ENCODE measurements at regions not wholly inside any gene's neighbourhood (a gene's known extent, or its start where the extent isn't known, plus 50 kb on each side); places are given as distances from the start of the nearest gene placed in this dataset.
A peak's percentile ranks its signal among the peaks of the same experiment; 100 is the strongest.
"Not testable (repeated sequence)": the region's sequence is repeated elsewhere in the genome, so short reads cannot be mapped to it uniquely, and the experiment has no call there.

DNA sequence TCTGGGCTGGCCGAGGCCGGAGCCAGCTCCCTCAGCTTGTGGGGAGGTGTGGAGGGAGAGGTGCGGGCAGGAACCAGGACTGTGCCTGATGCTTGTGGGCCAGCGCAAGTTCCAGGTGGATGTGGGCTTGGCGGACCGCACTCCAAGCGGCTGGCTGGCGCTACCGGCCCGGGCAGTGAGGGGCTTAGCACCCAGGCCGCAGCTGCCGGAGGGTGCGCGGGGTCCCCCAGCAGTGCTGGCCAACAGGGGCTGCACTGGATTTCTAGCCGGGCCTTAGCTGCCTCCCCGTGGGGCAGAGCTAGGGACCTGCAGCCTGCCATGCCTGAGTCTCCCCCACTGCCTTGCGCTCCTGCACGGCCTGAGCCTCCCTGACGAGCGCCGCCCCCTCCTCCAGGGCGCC is 242.8 kb downstream of the CCSER2 start:
- DNase-seq, result no peak

DNA sequence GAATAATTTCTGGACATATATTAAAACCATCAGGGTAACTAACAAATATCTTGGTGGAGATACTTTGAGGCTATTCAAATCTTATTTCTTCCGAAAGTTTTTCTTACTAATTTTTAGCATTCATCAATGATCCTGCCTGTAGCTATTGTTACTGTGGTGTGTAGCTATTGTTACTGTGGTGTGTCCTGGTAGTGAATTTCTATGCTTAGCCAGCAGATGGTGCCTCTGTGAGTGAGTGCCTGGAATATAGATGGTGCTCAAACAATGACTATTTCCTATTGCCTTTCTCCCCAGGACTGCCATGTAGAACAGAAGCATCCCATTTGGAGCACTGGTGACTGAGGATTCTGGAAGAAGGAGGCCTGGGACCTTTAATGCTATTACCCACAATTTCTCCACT is 245.7 kb downstream of the CCSER2 start:
- no peak for DNase-seq

DNA sequence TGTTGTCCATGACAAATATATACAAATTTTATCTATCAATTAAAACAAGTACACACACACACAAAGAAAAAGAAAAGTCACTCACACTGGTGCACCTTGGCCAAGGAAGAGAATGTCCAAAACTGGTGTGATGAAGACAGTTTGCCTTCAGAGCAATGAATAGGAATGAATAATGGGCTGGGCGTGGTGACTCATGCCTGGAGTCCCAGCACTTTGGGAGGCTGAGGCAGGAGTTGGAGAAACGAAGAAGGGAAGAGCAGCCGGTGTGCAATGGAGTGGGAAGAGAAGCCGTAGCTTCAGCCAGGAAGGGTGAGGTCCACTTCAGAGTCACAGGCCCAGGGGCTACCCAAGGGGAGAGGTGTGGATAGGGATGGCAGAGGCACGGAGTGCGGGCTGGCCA is 253.6 kb downstream of the CCSER2 start:
- no peak for DNase-seq

DNA sequence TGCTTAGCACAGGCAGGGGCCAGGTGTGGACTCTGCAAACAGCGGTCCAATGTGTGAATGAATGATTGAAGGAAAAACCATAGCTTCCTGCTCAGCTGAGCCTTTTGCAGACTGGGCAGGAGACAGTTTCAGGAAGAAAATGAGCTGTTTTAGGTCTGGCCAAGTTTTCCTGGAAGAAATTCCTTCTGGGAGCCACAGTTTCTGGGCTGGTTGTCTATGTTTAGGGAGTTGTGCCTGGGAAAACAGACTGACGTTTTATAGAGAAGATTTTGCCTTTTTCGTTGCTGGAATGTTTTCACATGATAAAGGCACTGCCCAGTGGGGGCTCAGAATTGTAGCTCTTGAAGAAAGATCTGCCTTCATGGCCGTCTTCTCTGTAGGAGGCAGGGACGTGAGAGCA is 255.1 kb downstream of the CCSER2 start:
- DNase-seq, result no peak

DNA sequence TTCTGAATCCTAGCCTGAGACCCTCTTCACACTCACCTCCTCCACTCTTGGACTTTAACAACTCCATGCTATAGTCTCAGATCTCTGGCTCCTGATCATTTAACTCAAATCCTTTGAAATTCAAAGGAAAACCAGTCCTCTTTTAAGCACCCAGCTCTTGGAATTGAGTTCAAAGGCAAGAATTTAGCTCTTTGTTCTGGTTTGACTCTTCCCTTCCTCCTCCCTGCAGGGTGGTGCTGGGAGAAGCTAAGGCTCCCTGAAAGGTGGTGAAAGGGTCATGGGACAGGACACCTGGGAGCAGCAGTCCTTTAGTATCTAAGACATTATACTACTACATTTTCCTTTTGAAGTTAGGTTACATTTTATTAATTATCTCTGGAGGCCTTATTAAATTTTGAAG is 259.4 kb downstream of the CCSER2 start:
- no peak for DNase-seq

DNA sequence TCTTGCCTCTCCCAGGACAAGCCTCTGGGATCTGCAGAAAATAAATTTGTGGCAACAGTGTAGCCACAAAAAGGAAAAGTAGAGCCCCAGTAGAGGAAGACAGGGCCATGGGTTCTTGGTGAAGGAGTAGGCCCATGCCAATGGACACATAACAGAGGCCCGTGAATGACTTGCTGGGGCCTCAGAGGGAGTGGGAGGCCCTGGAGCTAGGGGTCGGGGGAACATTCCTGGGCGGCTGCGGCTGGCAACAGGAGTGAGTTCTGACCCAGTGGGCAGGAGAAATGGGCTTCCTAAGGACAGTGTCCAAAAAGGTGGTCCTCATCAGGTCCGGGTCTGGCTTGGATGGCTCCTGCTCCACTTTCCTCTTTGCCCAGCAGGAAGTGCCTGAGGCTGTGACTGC is 260.0 kb downstream of the CCSER2 start:
- no peak for DNase-seq

DNA sequence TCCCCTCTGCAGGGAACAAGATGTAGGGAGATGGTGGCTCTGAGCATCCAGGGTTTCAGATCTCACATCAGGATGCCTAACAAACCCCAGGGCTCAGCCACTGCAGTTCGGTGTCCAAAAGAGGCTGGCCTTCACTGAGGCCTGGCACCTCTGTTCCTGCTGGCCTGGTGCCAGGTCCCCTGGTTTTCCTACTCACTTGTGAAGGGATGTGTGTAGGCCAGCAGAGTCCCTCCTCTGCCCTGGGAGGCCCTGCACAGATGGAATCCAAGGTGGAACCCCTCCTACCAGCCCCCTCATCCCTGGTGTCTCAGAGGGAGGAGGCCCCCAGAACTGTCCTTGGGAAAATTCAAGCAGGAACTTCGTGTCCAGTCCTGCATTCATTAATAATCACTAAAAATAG is 260.6 kb downstream of the CCSER2 start:
- DNase-seq, result no peak

DNA sequence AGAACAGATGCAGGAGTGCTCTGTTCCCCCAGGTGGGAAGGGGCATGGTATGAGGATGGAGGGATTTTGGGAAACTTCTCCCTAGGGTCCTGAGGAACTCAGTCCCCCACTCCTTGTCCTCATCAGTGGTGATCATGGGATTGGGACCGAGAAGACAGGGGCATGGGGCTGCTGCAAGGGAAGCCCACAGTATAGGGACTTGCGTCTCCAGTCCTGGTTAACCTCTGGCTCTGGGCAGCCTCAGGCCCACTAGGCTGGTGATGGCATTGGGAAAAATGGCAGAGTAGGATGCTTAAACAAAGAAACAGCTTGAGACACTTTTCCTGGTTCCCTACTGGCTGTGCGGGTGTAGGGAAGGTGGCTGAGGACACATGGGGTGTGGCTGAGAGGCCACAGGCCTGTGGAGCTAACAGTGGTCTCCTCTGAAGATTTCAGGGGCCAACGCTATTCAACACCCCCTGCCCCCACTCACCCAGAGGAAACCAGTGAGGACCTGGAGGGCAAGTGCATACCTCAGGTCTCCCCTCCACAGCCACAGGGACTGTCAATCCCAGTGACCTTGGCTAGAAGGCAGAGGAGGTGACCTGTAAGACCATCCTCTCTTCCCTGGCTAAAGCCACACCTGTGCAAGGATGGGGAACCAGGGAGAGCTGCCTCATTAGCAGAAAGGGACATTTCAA is 261.3 kb downstream of the CCSER2 start:
- DNase-seq, result no peak

DNA sequence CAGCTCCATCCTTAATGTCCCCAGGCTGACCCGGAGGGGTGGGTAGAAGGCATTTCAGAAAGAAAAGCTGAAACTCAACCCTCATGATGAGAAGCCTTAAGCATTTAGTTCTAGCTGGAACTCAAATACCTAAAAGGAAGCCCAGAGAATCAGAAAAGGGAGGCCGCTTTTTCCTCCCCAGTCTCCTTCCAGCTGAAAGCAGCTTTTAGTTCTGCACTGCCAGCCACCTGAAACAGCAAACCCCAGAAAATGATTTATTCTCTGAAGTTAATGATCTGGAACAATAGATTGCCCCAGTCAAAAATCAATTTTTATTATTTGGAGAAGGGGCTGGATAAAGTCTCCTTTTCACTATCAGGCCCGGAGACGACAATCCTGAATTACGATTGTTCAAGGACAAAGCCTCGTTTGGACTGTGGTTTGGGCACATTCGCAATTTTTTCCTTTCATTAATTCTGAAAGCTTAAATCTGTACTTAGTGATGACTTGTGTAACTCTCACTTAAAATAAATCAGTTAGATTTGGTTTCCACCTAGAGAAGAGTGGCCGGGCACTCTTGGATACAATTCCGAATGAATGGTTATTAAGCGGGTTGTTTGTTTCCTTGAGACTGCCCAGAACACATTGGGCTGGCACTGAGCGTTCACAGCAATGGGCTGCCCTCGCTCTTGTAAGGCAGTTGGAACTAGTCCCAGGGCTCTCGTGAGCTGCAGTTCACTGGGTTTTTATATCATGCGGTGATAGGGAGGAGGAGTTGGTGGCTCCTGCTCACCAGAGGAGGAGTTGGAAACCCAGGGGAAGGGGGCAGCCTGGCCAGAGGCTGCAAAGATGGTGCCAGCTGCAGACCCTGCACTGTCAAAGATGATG is 262.2 kb downstream of the CCSER2 start:
- no peak for DNase-seq

DNA sequence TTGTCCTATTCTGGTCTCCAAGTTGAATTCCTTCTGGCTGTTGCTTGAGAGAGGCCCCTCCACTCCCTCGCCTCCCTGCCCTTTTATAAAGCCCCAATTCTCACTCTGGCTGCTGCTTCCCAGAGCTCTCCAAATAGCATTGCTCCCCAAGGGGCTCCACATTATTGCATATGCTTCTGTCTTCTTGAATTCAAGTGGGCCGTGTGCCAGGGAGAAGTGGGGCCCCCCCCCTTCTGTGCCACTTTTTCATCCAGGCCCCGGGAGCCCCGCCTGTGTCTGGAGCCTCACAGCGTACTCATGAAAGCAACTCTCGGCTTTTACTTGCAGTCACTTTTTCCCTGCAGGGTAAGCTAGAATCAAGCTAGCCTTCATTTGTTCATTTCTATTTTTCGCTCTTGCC is 265.1 kb downstream of the CCSER2 start:
- no peak for DNase-seq

DNA sequence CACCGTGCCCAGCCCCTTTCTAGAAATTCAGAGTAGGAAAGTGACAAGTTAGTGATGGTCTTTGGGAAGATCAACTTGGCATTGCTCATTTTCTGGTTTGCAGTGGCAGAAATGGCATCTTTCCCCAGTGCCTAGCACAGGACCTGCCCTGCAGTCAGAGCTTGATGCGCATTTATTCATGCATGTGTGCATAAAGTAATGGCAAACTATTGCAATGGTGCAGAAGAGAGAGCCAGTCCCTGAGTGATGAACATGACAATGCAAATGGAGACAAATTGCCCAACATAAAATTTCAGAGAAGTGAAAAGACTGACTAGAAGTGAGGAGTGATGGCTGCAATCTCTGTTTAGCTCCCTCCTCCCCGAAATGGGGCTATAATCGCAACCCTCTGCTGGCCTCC is 268.2 kb downstream of the CCSER2 start:
- no peak for DNase-seq

DNA sequence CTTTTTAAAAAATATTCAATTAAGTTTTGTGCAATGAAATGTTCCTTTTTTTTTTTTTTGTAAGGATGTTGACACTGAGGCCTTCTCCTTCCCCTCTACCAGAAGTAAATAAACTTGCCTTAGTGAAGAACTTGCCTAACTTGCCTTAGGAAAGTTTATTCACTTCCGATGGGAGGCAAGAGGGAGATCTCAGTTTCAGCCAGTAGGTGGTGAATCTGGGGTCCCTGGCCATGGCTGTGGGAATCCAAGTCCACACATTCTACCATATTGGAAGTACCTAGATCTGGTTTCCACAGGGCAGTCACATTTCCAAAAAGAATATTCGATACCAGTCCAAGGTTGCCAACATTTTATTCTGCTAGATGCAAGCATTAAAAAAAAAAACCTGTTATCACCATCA is 270.9 kb downstream of the CCSER2 start:
- DNase-seq, result no peak

DNA sequence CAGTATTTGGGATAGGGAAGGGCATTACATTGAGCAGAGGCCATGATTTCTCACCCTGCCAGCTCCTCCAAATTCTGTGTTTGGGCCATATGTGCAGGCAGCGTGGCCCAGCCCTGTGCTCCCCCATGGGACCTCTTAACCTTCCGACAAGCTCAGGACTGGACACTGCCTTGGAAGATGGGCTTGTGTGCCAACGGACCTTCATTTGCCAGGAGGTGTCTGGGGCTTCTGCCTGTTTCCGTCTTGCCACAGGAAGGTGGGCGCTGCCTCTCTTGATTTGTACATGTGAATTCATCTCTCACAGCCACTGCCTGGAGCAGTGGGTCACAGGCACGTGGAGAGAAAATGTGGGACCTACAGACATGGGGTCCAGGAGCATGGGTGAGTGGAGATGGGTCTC is 272.6 kb downstream of the CCSER2 start:
- no peak for DNase-seq

DNA sequence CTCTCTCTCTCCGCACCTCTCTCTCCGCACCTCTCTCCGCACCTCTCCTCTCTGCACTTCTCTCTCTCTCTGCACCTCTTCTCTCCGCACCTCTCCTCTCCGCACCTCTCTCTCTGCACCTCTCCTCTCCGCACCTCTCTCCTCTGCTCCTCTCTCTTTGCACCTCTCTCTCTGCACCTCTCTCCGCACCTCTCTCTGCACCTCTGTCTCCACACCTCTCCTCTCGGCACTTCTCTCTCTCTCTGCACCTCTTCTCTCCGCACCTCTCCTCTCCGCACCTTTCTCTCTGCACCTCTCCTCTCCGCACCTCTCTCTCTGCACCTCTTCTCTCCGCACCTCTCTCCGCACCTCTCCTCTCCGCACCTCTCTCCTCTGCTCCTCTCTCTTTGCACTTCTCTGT is 274.2 kb downstream of the CCSER2 start:
- DNase-seq, result not testable (repeated sequence)

DNA sequence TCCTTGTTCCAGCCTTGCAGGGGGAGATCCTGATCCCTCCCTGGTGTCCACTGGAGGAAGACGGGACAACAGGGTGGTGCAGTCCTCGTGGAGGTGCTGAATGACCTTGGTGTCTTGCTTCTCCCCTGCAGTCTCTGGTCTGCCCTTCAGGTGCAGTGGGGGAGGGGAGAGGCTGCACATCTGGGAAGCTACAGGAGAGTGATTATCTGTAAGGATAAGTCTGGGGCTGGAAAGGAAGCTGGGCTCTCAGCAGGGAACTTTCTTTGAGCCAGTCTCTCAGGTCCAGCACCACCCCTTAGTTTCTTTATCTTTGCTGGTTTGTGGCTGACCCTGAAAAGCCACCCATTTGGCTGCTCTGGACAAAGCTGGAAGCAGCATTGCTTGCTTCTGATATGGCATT is 275.6 kb downstream of the CCSER2 start:
- DNase-seq, result no peak

DNA sequence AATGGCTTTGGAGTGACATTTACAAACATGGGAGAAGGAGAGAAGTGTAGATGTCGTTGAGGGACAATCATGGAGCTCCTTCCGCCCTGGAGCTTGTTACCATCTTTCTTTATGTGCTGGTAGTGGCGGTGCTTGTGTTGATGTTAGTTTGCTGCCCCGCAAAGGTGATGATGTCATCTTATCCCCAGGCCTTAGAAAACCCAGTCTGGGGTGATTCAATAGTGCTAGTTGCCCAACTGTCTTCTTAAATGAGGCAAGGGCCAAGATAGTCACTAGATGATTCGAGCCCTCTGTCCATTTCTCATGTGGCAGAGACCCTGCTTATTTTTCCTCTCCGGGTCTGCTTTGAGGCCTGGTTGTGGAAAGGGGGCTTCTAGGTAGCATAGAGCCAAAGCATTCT is 277.4 kb downstream of the CCSER2 start:
- no peak for DNase-seq

DNA sequence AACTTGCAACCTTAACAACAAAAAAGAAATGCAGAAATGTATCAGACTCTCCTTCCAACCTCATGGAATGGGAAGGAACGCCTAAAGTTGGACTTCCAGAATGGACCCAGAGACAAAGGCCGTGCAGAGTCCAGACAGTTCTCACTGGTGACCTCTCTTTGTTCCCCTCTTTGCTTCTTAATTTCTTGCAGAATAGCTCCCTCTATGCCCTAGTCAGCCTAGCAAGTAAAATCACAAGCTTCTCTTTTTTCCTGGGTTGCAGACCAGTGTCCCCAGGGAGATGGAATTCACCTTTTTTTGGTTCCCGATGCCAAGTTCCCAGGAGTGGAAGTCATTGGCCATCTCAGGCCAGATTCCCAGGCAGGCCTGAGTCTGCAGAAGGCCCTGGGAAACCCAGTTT is 278.0 kb downstream of the CCSER2 start:
- no peak for DNase-seq

DNA sequence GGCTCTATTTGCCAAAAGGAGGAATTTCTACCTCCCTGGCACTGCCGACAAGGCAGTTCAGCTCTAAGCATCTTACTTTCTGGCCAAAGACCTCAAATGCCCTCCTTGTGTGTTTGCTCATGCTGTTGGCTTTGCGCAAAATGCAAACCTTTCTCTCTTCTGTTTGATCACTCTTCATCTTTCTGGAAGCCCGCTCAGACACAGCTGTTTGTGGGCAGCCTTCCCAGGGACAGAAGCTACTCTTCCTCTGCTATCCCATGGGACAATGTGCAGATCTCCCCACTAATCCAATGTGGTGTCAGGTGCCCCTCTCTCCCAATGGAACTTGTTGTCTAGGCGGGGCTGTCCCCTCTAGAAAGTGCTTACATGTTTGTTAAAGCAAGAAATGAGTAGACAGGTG is 278.7 kb downstream of the CCSER2 start:
- no peak for DNase-seq

DNA sequence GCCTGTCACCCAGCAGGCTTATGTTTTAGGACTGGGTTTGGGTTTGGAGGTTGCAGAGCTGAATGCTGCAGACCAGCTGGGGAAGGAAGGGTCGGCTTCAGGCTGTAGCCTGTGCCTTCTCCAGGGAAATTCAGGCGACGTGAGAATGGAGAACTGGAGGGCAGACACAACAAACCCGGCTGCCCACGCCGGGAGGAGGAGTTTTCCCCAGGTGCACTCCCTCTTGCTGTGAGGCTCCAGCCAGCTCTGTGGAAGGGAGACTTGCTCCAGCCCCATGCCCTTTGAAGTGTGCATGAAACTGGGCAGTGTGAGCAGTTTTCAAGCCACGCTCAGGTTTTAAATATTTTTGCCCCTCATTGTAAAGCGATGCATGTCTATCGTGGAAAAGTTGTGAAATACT is 279.1 kb downstream of the CCSER2 start:
- DNase-seq, result no peak

DNA sequence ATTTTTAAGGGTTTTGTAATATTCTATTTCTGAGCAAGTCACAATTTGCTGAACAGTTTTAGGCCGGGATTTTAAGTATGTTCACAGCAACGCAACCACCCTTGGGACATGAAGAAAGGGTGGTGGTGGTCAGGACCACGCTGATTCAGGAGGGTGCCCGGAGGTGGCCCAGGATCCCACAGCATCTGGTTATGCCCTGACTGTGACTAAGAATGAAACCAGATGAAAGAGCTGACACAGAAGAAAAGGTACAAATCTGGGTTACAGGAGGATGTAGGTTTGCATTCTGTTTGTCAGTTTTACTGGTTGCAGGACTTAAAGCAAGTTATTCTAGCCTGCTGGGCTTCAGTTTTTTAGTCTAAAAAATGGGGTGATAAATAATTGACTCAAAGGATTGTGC is 279.7 kb downstream of the CCSER2 start:
- DNase-seq, result no peak

DNA sequence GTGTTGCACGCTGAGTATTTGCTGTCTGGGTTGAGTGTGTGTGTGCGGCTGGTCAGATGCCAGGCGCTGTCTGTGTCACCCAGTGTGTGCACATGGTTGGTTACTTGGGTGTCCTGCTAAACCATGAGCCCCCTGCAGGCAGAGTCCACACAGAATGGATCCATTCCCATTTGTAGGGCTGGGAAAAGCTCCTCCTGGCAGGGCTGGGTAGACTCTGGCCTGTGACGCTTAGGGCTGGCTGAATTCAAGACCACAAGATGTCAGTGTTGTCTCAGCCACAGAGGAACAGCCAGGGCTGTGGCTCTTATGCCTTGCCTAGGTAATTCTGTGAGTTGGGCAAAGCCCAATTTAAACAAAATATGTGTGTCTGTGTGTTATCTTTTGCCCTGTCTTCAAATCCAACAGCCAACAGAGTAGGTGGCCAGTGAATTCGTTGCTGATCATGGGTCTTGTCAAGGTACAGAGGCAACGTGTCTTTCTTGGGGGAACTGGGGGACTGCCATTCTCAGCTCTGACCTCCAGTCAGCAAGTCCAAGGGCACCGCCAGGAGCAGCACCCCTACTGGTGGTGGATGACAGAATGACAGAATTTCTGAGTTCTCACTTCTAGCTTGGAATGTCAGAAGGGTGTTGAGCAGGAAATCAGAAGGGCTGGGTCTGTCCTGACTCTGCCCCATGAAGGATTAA is 285.1 kb downstream of the CCSER2 start:
- DNase-seq, result peak; percentile 10

DNA sequence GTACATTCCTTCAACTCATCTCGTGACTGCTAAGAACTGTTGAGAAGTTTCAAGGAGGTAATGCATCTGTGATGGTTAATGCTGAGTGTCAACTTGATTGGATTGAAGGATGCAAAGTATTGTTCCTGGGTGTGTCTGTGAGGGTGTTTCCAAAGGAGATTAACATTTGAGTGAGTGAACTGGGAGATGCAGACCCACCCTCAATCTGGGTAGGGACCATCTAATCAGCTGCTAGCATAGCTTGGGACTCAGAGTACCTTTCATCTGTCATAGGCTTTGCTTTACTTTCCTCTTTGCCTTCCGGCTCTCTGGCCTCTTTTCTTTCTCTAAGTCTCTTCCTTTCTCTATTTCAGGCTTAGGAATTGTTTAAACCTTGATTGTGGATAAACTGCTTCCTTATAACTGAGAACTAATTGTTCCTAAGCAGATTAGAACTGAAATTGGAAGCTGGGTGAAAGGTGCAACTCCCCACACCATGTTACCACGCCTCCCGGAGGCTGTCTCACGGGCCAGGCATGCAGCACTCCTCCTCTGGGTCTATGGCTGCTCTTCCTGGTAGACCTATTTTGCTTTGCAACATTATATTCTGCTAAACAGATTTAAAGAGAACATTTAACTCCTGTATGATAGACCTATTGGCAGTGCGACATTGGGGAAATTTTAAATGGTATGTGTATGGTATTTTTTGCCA is 298.2 kb downstream of the CCSER2 start:
- no peak for DNase-seq

DNA sequence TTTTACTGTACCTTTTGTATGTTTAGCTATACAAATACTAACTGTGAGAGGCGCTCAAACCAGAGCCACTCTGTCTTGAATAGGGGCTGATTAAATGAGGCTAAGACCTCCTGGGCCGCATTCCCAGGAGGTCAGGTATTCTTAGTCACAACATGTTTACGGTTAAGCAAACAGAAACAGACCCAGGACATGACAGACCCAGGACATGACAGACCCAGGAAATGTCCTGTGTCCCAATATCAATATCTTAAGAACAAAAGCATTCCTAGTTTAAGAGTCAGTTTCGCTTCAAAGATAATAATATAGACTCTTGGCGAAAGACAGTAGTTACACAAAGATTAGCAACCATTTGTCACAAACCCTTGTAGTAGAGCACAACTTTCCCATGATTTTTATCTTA is 304.5 kb downstream of the CCSER2 start:
- no peak for DNase-seq

DNA sequence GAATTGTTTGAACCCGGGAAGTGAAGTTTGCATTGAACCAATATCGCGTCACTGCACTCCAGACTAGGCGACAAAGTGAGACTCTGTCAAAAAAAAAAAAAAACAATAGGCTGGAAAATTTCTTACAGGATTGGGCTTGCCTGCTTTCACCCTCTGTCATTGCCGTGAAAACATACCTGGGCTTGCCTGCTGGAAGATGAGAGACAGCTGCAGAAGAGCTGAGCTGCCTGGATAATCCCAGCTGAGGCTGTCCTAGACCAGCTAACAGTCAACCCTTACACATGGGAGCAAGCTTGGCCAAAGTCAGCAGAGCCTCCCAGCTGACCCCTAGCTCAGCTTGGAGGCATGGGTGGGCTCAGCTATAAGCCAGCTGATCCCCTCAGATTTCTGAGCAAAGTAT is 306.2 kb downstream of the CCSER2 start:
- DNase-seq, result no peak
